OCI-LY7 (cell line): ENCODE measurements at regions not wholly inside any gene's neighbourhood (a gene's known extent, or its start where the extent isn't known, plus 50 kb on each side); places are given as distances from the start of the nearest gene placed in this dataset.

Source experiments
- CTCF ChIP-seq: fragments of 200-600 bp; sonication (generic); conservative IDR thresholded peaks from 2 replicates; pipeline ENCODE4 v1.5.1; 2014; ENCODE audit warnings: mild to moderate bottlenecking, antibody characterized with exemption, low read length, moderate library complexity, mixed read lengths
- EZH2phosphoT487 ChIP-seq: fragments of 200-600 bp; sonication (generic); IDR thresholded peaks from 2 replicates; pipeline ENCODE4 v1.6.1; 2018; ENCODE audit warnings: low read depth, borderline replicate concordance, mild to moderate bottlenecking, mixed run types, antibody characterized with exemption, low read length, moderate library complexity, mixed read lengths

GRCh38 chr3:163196815-163197374 lies 1700.3 kb downstream of the OTOL1 start:
- no peak for TF ChIP-seq CTCF
- no peak for TF ChIP-seq EZH2phosphoT487
